Neuronal stem cell (in vitro differentiated cells): ENCODE measurements at regions not wholly inside any gene's neighbourhood (a gene's known extent, or its start where the extent isn't known, plus 50 kb on each side); places are given as distances from the start of the nearest gene placed in this dataset.

ENCODE experiments used
- DNase-seq: peaks from one replicate; pipeline ENCODE4 v3.0.0-alpha.2; 2013; ENCODE audit warnings: low spot score
- H2AFZ ChIP-seq: one replicate; pipeline ENCODE4 v1.6.1; 2013; ENCODE audit warnings: mild to moderate bottlenecking, low read length, inconsistent platforms
- H2AK5ac ChIP-seq: 2 replicates; pipeline ENCODE4 v1.6.1; 2013; ENCODE audit warnings: low read depth, mild to moderate bottlenecking, inconsistent platforms, low read length, moderate library complexity, mixed read lengths
- H2BK120ac ChIP-seq: 2 replicates; pipeline ENCODE4 v1.6.1; 2013; ENCODE audit warnings: low read depth, mild to moderate bottlenecking, inconsistent platforms, low read length, moderate library complexity, mixed read lengths
- H2BK12ac ChIP-seq: one replicate; pipeline ENCODE4 v1.6.1; 2013; ENCODE audit warnings: low read length, inconsistent platforms
- H2BK15ac ChIP-seq: 2 replicates; pipeline ENCODE4 v1.6.1; 2013; ENCODE audit warnings: mild to moderate bottlenecking, low read length, inconsistent platforms, mixed read lengths
- H2BK5ac ChIP-seq: one replicate; pipeline ENCODE4 v1.6.1; 2013; ENCODE audit warnings: inconsistent platforms, mild to moderate bottlenecking, low read length, moderate library complexity
- H3K14ac ChIP-seq: one replicate; pipeline ENCODE4 v1.6.1; 2013; ENCODE audit warnings: low read length, inconsistent platforms
- H3K18ac ChIP-seq: 2 replicates; pipeline ENCODE4 v1.6.1; 2013; ENCODE audit warnings: low read length, inconsistent platforms
- H3K23ac ChIP-seq: 2 replicates; pipeline ENCODE4 v1.6.1; 2013; ENCODE audit warnings: low read depth, mild to moderate bottlenecking, mixed read lengths, low read length, inconsistent platforms; ENCODE audit not compliant: poor library complexity
- H3K27ac ChIP-seq: replicated peaks from 3 replicates; pipeline ENCODE4 v1.5.1; 2013; ENCODE audit warnings: low read length, inconsistent platforms
- H3K27me3 ChIP-seq, 3 experiments: 2 replicates each; pipeline ENCODE4 v1.6.1; 2013; ENCODE audit warnings: low read length in 3 of 3, mild to moderate bottlenecking in 2 of 3, inconsistent platforms in 1 of 3, low read depth in 1 of 3, mixed read lengths in 1 of 3, moderate library complexity in 1 of 3; ENCODE audit not compliant: control insufficient read depth in 3 of 3, insufficient read depth in 3 of 3
- H3K36me3 ChIP-seq, 2 donors: replicated peaks in 1 of 2; 2 replicates each; pipeline ENCODE4 v1.6.1; 2013; ENCODE audit warnings: low read length in 2 of 2; ENCODE audit not compliant: control insufficient read depth in 2 of 2, insufficient read depth in 2 of 2
- H3K4ac ChIP-seq: 2 replicates; pipeline ENCODE4 v1.6.1; 2013; ENCODE audit warnings: inconsistent platforms, mild to moderate bottlenecking, low read length, moderate library complexity
- H3K4me1 ChIP-seq, 2 donors: 1 replicate in 1 of 2; 2 replicates in 1 of 2; pipeline ENCODE4 v1.6.1; 2013; ENCODE audit warnings: low read length in 2 of 2, low read depth in 1 of 2; ENCODE audit not compliant: control insufficient read depth in 2 of 2, insufficient read depth in 1 of 2
- H3K4me2 ChIP-seq: one replicate; pipeline ENCODE4 v1.6.1; 2013; ENCODE audit warnings: mild to moderate bottlenecking, low read length, inconsistent platforms; ENCODE audit not compliant: insufficient read depth, poor library complexity, severe bottlenecking
- H3K4me3 ChIP-seq, 2 donors: 2 replicates each; pipeline ENCODE4 v1.5.1; 2013; ENCODE audit warnings: low read length in 2 of 2, mild to moderate bottlenecking in 2 of 2, inconsistent platforms in 1 of 2, moderate library complexity in 1 of 2
- H3K79me1 ChIP-seq: one replicate; pipeline ENCODE4 v1.6.1; 2013; ENCODE audit warnings: low read depth, mild to moderate bottlenecking, inconsistent platforms, low read length, moderate library complexity
- H3K9ac ChIP-seq: one replicate; pipeline ENCODE4 v1.6.1; 2013; ENCODE audit warnings: mild to moderate bottlenecking, low read depth, low read length, inconsistent platforms; ENCODE audit not compliant: poor library complexity
- H3K9me3 ChIP-seq, 2 donors: replicated peaks in 1 of 2; 2 replicates each; pipeline versions ENCODE3 to v1.6.1; 2013; ENCODE audit warnings: low read length in 2 of 2, mild to moderate bottlenecking in 2 of 2, inconsistent platforms in 1 of 2, low read depth in 1 of 2, mixed read lengths in 1 of 2, moderate library complexity in 1 of 2; ENCODE audit not compliant: control insufficient read depth in 2 of 2, insufficient read depth in 1 of 2
- H4K8ac ChIP-seq: one replicate; pipeline ENCODE4 v1.6.1; 2013; ENCODE audit warnings: low read depth, mild to moderate bottlenecking, inconsistent platforms, low read length, moderate library complexity
- H4K91ac ChIP-seq: one replicate; pipeline ENCODE4 v1.6.1; 2013; ENCODE audit warnings: low read length, low read depth, mild to moderate bottlenecking, inconsistent platforms; ENCODE audit not compliant: poor library complexity
- WGBS, 2 donors: extraction: QIAGEN DNeasy Blood & Tissue Kit; methylation state at CpG; one replicate each; pipeline ENCODE4 v1.1.7; 2013; ENCODE audit warnings: missing lambda C conversion rate in 2 of 2, mixed read lengths in 1 of 2; ENCODE audit not compliant: insufficient read length in 2 of 2, insufficient replicate concordance in 1 of 2; ENCODE audit errors: extremely low coverage in 2 of 2; 5-methylcytosine and 5-hydroxymethylcytosine counted together

GRCh38 chr4:16450724-16451123, 224.5 kb upstream of the TAPT1 start:
- no peak overlapping the region for H3K23ac ChIP-seq
- no peaks in the 10 kb centered on the region for H3K36me3 ChIP-seq
- H4K91ac ChIP-seq, result no peak overlapping the region
- H3K9ac ChIP-seq, result no peak overlapping the region
- no CpG with 5 or more reads among the region's 1 CpG for WGBS, 2 donors
- H3K4me2 ChIP-seq, result no peak overlapping the region
- H3K4ac ChIP-seq, result no peak overlapping the region
- no peak overlapping the region for H2AFZ ChIP-seq
- no peak overlapping the region for H2BK5ac ChIP-seq
- H4K8ac ChIP-seq, result no peak overlapping the region
- no peak overlapping the region for H3K4me3 ChIP-seq
- no peak for DNase-seq
- H2BK12ac ChIP-seq, result no peak overlapping the region
- no peaks in the 10 kb centered on the region for H3K27me3 ChIP-seq
- H3K4me1 ChIP-seq, result peaks cover 0 to 3% of the 10 kb centered on the region in 2 donors
- no peak overlapping the region for H2BK120ac ChIP-seq
- H2BK15ac ChIP-seq, result no peak overlapping the region
- H3K14ac ChIP-seq, result no peak overlapping the region
- H3K79me1 ChIP-seq, result no peaks in the 10 kb centered on the region
- no peaks in the 10 kb centered on the region for H3K9me3 ChIP-seq
- H3K18ac ChIP-seq, result no peak overlapping the region
- no peak overlapping the region for H3K27ac ChIP-seq
- H2AK5ac ChIP-seq, result no peak overlapping the region

GRCh38 chr4:16450031-16450430, 223.8 kb upstream of the TAPT1 start:
- H2BK5ac ChIP-seq, result no peak overlapping the region
- no peak overlapping the region for H3K4me2 ChIP-seq
- H3K79me1 ChIP-seq, result no peaks in the 10 kb centered on the region
- peaks cover 0 to 3% of the 10 kb centered on the region in 2 donors for H3K4me1 ChIP-seq
- H3K36me3 ChIP-seq, result no peaks in the 10 kb centered on the region
- H3K9me3 ChIP-seq, result no peaks in the 10 kb centered on the region
- H3K4me3 ChIP-seq, result no peak overlapping the region
- no peak overlapping the region for H4K91ac ChIP-seq
- no peak for DNase-seq
- WGBS, 2 donors, result no CpG with 5 or more reads among the region's 3 CpGs
- H2BK15ac ChIP-seq, result no peak overlapping the region
- no peak overlapping the region for H3K4ac ChIP-seq
- H3K14ac ChIP-seq, result no peak overlapping the region
- H2AFZ ChIP-seq, result no peak overlapping the region
- H2AK5ac ChIP-seq, result no peak overlapping the region
- no peak overlapping the region for H2BK120ac ChIP-seq
- H2BK12ac ChIP-seq, result no peak overlapping the region
- H3K27ac ChIP-seq, result no peak overlapping the region
- H4K8ac ChIP-seq, result no peak overlapping the region
- H3K9ac ChIP-seq, result no peak overlapping the region
- no peaks in the 10 kb centered on the region for H3K27me3 ChIP-seq
- no peak overlapping the region for H3K23ac ChIP-seq
- H3K18ac ChIP-seq, result no peak overlapping the region

- peaks cover 0 to 3% of the 10 kb centered on the region in 2 donors for H3K4me1 ChIP-seq
- no peak overlapping the region for H3K4me3 ChIP-seq
- H2BK5ac ChIP-seq, result no peak overlapping the region
- no CpG with 5 or more reads among the region's 2 CpGs for WGBS, 2 donors
- no peak overlapping the region for H2BK15ac ChIP-seq
- H4K8ac ChIP-seq, result no peak overlapping the region
- no peak for DNase-seq
- H3K18ac ChIP-seq, result no peak overlapping the region
- no peaks in the 10 kb centered on the region for H3K36me3 ChIP-seq
- H3K4me2 ChIP-seq, result no peak overlapping the region
- H3K9me3 ChIP-seq, result no peaks in the 10 kb centered on the region
- no peaks in the 10 kb centered on the region for H3K79me1 ChIP-seq
- no peak overlapping the region for H3K4ac ChIP-seq
- no peak overlapping the region for H3K23ac ChIP-seq
- no peak overlapping the region for H3K27ac ChIP-seq
- no peak overlapping the region for H2AK5ac ChIP-seq
- no peak overlapping the region for H4K91ac ChIP-seq
- no peak overlapping the region for H2BK12ac ChIP-seq
- H2AFZ ChIP-seq, result no peak overlapping the region
- H3K9ac ChIP-seq, result no peak overlapping the region
- H3K14ac ChIP-seq, result no peak overlapping the region
- H3K27me3 ChIP-seq, result no peaks in the 10 kb centered on the region
- H2BK120ac ChIP-seq, result no peak overlapping the region
Observed at GRCh38 chr4:16449406-16449805, 223.1 kb upstream of the TAPT1 start.

- Histone ChIP-seq H2BK15ac (no peak overlapping the region), H4K8ac (no peak overlapping the region), H2BK12ac (no peak overlapping the region), H3K23ac (no peak overlapping the region), H2AK5ac (no peak overlapping the region), H3K18ac (no peak overlapping the region), H3K36me3 (no peaks in the 10 kb centered on the region), H2BK5ac (no peak overlapping the region), H2AFZ (no peak overlapping the region), H3K79me1 (no peaks in the 10 kb centered on the region), H3K4ac (no peak overlapping the region), H4K91ac (no peak overlapping the region), H3K4me2 (no peak overlapping the region), H3K4me1 (peaks cover 0 to 3% of the 10 kb centered on the region in 2 donors), H3K27me3 (no peaks in the 10 kb centered on the region), H3K9me3 (no peaks in the 10 kb centered on the region), H3K27ac (no peak overlapping the region), H3K4me3 (no peak overlapping the region), H3K9ac (no peak overlapping the region), H2BK120ac (no peak overlapping the region), H3K14ac (no peak overlapping the region)
- DNase-seq, result no peak
- WGBS, 2 donors, result no CpG with 5 or more reads among the region's 9 CpGs
Observed at GRCh38 chr4:16448241-16448840, 222.1 kb upstream of the TAPT1 start.
